A549 (cell line): ENCODE measurements at regions not wholly inside any gene's neighbourhood (a gene's known extent, or its start where the extent isn't known, plus 50 kb on each side); places are given as distances from the start of the nearest gene placed in this dataset.

ENCODE experiments used
- ATAC-seq, 2 experiments: fragments of 200-7000 bp in 1 of 2; fragments of >200 bp in 1 of 2; cut with Nextera tagmentation in 1 of 2; cut with Tn5 transposase in 1 of 2; 3 replicates each; pipeline versions ENCODE4 v1.8.0 to v1.9.1; 2018 to 2020; ENCODE audit warnings: mild to moderate bottlenecking in 1 of 2, moderate library complexity in 1 of 2
- CTCF ChIA-PET: fragments of 300-600 bp; sonication (Branson Sonifier 250); formaldehyde crosslinking; extraction: SDS; loops from one replicate; lab custom pipeline; 2021; ENCODE audit warnings: antibody characterized with exemption, inconsistent platforms; lab: Yijun Ruan, JAX
- POLR2A ChIA-PET: fragments of 350-600 bp; formaldehyde crosslinking; extraction: SDS; loops from one replicate; lab custom pipeline; 2021; ENCODE audit warnings: antibody characterized with exemption, inconsistent platforms; lab: Yijun Ruan, JAX
- DNase-seq, 2 experiments: peaks; one replicate each; pipeline versions ENCODE4 v3.0.0 to v3.0.0-alpha.2; 2011 to 2016; ENCODE audit warnings: low read depth in 1 of 2, low spot score in 1 of 2
- FAIRE-seq: peaks from 2 replicates; lab custom pipeline; 2011; peaks lifted over from hg19 to GRCh38; lab: Jason Lieb, UNC
- H3K27ac ChIP-seq, 2 experiments: fragments of >200 bp; sonication (Bioruptor Twin); formaldehyde crosslinking; 3 replicates each; pipeline ENCODE4 v1.5.1; 2016 to 2017
- H3K4me1 ChIP-seq: fragments of >200 bp; sonication (Bioruptor Twin); formaldehyde crosslinking; 3 replicates; pipeline ENCODE4 v1.6.1; 2016
- H3K4me2 ChIP-seq: fragments of >200 bp; sonication (Bioruptor Twin); formaldehyde crosslinking; 3 replicates; pipeline ENCODE4 v1.6.1; 2016
- H3K4me3 ChIP-seq: fragments of >200 bp; sonication (Bioruptor Twin); formaldehyde crosslinking; 3 replicates; pipeline ENCODE4 v1.5.1; 2016
- H3K9me3 ChIP-seq: fragments of >200 bp; sonication (Bioruptor Twin); formaldehyde crosslinking; 3 replicates; pipeline ENCODE4 v1.6.1; 2016
- CBX8 ChIP-seq: fragments of 200-600 bp; sonication (generic); IDR thresholded peaks from 2 replicates; pipeline ENCODE4 v1.6.1; 2016
- E2F6 ChIP-seq: IDR thresholded peaks from 2 replicates; pipeline ENCODE4 v1.6.1; 2012; ENCODE audit warnings: low read depth, borderline replicate concordance
- ESRRA ChIP-seq: fragments of 150-350 bp; IDR thresholded peaks from 2 replicates; pipeline ENCODE4 v1.6.1; 2014; ENCODE audit warnings: mild to moderate bottlenecking, low read length, borderline replicate concordance
- FOSB ChIP-seq: fragments of 250-450 bp; sonication (Bioruptor Pico); IDR thresholded peaks from 2 replicates; pipeline ENCODE4 v1.5.0; 2020; ENCODE audit warnings: mild to moderate bottlenecking, moderate library complexity
- FOXS1 ChIP-seq: fragments of 250-450 bp; sonication (Bioruptor Pico); IDR thresholded peaks from 2 replicates; pipeline ENCODE4 v1.5.0; 2020; ENCODE audit warnings: mild to moderate bottlenecking, moderate library complexity
- HDAC2 ChIP-seq: fragments of 200-600 bp; sonication (generic); IDR thresholded peaks from 2 replicates; pipeline ENCODE4 v1.6.1; 2016
- HES2 ChIP-seq: fragments of >200 bp; sonication (Bioruptor Twin); formaldehyde crosslinking; IDR thresholded peaks from 2 replicates; pipeline ENCODE4 v1.6.1; 2016
- HOXA7 ChIP-seq: fragments of 250-450 bp; sonication (Bioruptor Pico); IDR thresholded peaks from 2 replicates; pipeline ENCODE4 v1.5.0; 2020; ENCODE audit warnings: mild to moderate bottlenecking, moderate library complexity
- JUNB ChIP-seq: fragments of >200 bp; sonication (Bioruptor Twin); formaldehyde crosslinking; IDR thresholded peaks from 2 replicates; pipeline ENCODE4 v1.6.1; 2016
- MYC ChIP-seq: IDR thresholded peaks from 2 replicates; pipeline ENCODE4 v1.6.1; 2012; ENCODE audit warnings: mild to moderate bottlenecking, inconsistent platforms, low read length, improper control_type of control experiment, borderline replicate concordance
- NFE2L2 ChIP-seq: fragments of 150-350 bp; conservative IDR thresholded peaks from 2 replicates; pipeline ENCODE4 v1.6.1; 2014; ENCODE audit warnings: low read length
- NPAS2 ChIP-seq: fragments of 250-450 bp; sonication (Bioruptor Pico); IDR thresholded peaks from 2 replicates; pipeline ENCODE4 v1.8.0; 2022; ENCODE audit warnings: mild to moderate bottlenecking, moderate library complexity, borderline replicate concordance
- NR3C1 ChIP-seq: fragments of >200 bp; sonication (Bioruptor Twin); formaldehyde crosslinking; IDR thresholded peaks from 3 replicates; pipeline ENCODE4 v1.6.1; 2017
- POLR2A ChIP-seq: IDR thresholded peaks from 2 replicates; pipeline ENCODE4 v1.6.1; 2012; ENCODE audit warnings: mild to moderate bottlenecking, low read length
- POLR2AphosphoS2 ChIP-seq: conservative IDR thresholded peaks from 2 replicates; pipeline ENCODE4 v1.6.1; 2012; ENCODE audit warnings: low read length, improper control_type of control experiment, inconsistent platforms
- RARB ChIP-seq: fragments of 250-450 bp; sonication (Bioruptor Pico); IDR thresholded peaks from 2 replicates; pipeline ENCODE4 v1.8.0; 2021; ENCODE audit warnings: mild to moderate bottlenecking, moderate library complexity
- RFX5 ChIP-seq: fragments of 450-650 bp; IDR thresholded peaks from 2 replicates; pipeline ENCODE4 v1.7.1; 2014; ENCODE audit warnings: antibody characterized with exemption, mild to moderate bottlenecking, moderate library complexity
- SREBF2 ChIP-seq: fragments of 450-650 bp; IDR thresholded peaks from 2 replicates; pipeline ENCODE4 v1.6.1; 2014; ENCODE audit warnings: mild to moderate bottlenecking, moderate library complexity
- TP53 ChIP-seq: fragments of 250-450 bp; sonication (Bioruptor Pico); IDR thresholded peaks from 2 replicates; pipeline ENCODE4 v1.5.0; 2021; ENCODE audit warnings: mild to moderate bottlenecking, moderate library complexity
- ZC3H11A ChIP-seq: fragments of 450-650 bp; IDR thresholded peaks from 2 replicates; pipeline ENCODE4 v1.6.1; 2014; ENCODE audit warnings: antibody characterized with exemption, mild to moderate bottlenecking
- WGBS: methylation state at CpG from one replicate; pipeline ENCODE4 v1.1.6; 2017; ENCODE audit errors: missing lambda C conversion rate; 5-methylcytosine and 5-hydroxymethylcytosine counted together
- TF ChIP-seq, protein P1 (sequence below): fragments of 150-350 bp; IDR thresholded peaks from 2 replicates; pipeline ENCODE4 v1.6.1; 2014; ENCODE audit warnings: low read depth, mild to moderate bottlenecking, low read length
- TF ChIP-seq, protein P2 (sequence below): fragments of 200-600 bp; sonication (generic); IDR thresholded peaks from 2 replicates; pipeline ENCODE4 v1.6.1; 2016; ENCODE audit warnings: antibody characterized with exemption, mild to moderate bottlenecking, moderate library complexity
- TF ChIP-seq, protein P3 (sequence below): fragments of 450-650 bp; IDR thresholded peaks from 2 replicates; pipeline ENCODE4 v1.6.1; 2014; ENCODE audit warnings: antibody characterized with exemption

- no peak for TF ChIP-seq POLR2AphosphoS2
- TF ChIP-seq, protein P1, sequence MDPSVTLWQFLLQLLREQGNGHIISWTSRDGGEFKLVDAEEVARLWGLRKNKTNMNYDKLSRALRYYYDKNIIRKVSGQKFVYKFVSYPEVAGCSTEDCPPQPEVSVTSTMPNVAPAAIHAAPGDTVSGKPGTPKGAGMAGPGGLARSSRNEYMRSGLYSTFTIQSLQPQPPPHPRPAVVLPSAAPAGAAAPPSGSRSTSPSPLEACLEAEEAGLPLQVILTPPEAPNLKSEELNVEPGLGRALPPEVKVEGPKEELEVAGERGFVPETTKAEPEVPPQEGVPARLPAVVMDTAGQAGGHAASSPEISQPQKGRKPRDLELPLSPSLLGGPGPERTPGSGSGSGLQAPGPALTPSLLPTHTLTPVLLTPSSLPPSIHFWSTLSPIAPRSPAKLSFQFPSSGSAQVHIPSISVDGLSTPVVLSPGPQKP: no peak
- TF ChIP-seq NPAS2 (CRISPR knock-in tag): no peak
- no peak for TF ChIP-seq RFX5
- TF ChIP-seq HDAC2: no peak
- H3K9me3 ChIP-seq: no peaks in the 10 kb centered on the region
- DNase-seq: no peak
- CTCF ChIA-PET: no interaction called here
- WGBS: 82% methylated on average over 2 of the region's 2 CpGs
- H3K4me1 ChIP-seq: no peaks in the 10 kb centered on the region
- POLR2A ChIA-PET: no interaction called here
- H3K27ac ChIP-seq: no peak overlapping the region
- H3K4me2 ChIP-seq: no peak overlapping the region
- no peak overlapping the region for H3K4me3 ChIP-seq
- FAIRE-seq: no peak
- ATAC-seq: no peak
These were observed 489.6 kb downstream of the KLF5 start for GRCh38 chr13:73548449-73548848.

DNA sequence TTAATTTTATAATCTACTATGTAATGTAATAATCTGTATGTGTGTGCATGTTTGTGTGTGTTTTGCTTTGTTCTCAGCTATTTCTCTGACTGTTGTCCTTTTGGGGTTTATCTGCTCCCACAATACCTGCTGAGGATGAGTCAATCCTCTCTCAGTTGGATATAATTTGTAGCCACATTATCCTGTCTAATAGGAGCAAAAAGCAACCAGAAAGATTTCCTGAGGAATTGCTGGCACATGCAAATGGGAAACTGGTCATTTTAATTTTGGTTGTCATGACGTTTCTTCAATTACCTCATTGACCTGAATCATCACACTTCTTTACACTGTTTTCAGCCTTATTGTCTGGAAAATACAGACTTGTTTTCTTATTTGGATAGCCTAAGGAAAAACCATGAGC is 488.4 kb downstream of the KLF5 start:
- TF ChIP-seq POLR2A: no peak
- TF ChIP-seq E2F6: no peak
- no peak for TF ChIP-seq ESRRA
- TF ChIP-seq NFE2L2: no peak
- no peak for TF ChIP-seq CBX8
- no peak for TF ChIP-seq FOSB (CRISPR knock-in tag)
- no peak for TF ChIP-seq HES2
- no peak for TF ChIP-seq NR3C1
- no peak for TF ChIP-seq JUNB
- TF ChIP-seq, protein P2, sequence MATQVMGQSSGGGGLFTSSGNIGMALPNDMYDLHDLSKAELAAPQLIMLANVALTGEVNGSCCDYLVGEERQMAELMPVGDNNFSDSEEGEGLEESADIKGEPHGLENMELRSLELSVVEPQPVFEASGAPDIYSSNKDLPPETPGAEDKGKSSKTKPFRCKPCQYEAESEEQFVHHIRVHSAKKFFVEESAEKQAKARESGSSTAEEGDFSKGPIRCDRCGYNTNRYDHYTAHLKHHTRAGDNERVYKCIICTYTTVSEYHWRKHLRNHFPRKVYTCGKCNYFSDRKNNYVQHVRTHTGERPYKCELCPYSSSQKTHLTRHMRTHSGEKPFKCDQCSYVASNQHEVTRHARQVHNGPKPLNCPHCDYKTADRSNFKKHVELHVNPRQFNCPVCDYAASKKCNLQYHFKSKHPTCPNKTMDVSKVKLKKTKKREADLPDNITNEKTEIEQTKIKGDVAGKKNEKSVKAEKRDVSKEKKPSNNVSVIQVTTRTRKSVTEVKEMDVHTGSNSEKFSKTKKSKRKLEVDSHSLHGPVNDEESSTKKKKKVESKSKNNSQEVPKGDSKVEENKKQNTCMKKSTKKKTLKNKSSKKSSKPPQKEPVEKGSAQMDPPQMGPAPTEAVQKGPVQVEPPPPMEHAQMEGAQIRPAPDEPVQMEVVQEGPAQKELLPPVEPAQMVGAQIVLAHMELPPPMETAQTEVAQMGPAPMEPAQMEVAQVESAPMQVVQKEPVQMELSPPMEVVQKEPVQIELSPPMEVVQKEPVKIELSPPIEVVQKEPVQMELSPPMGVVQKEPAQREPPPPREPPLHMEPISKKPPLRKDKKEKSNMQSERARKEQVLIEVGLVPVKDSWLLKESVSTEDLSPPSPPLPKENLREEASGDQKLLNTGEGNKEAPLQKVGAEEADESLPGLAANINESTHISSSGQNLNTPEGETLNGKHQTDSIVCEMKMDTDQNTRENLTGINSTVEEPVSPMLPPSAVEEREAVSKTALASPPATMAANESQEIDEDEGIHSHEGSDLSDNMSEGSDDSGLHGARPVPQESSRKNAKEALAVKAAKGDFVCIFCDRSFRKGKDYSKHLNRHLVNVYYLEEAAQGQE: no peak
- TF ChIP-seq, protein P3, sequence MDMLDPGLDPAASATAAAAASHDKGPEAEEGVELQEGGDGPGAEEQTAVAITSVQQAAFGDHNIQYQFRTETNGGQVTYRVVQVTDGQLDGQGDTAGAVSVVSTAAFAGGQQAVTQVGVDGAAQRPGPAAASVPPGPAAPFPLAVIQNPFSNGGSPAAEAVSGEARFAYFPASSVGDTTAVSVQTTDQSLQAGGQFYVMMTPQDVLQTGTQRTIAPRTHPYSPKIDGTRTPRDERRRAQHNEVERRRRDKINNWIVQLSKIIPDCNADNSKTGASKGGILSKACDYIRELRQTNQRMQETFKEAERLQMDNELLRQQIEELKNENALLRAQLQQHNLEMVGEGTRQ: no peak
- no peak for TF ChIP-seq POLR2AphosphoS2
- no peak for TF ChIP-seq ZC3H11A
- no peak for TF ChIP-seq RARB (CRISPR knock-in tag)
- TF ChIP-seq HOXA7 (CRISPR knock-in tag): no peak
- no peak for TF ChIP-seq SREBF2
- no peak for TF ChIP-seq MYC
- no peak for TF ChIP-seq TP53 (CRISPR knock-in tag)
- TF ChIP-seq FOXS1 (CRISPR knock-in tag): no peak
- DNase-seq (no peak), ATAC-seq (no peak), FAIRE-seq (no peak)
- 59% methylated on average over 1 of the region's 1 CpG for WGBS
- no peak overlapping the region for H3K4me3 ChIP-seq
- CTCF ChIA-PET: no interaction called here
- POLR2A ChIA-PET: no interaction called here
- no peak overlapping the region for H3K4me2 ChIP-seq
- H3K4me1 ChIP-seq: no peaks in the 10 kb centered on the region
- no peak overlapping the region for H3K27ac ChIP-seq
- no peaks in the 10 kb centered on the region for H3K9me3 ChIP-seq
